Effector memory CD8-positive, alpha-beta T cell (primary cell): ENCODE measurements at regions not wholly inside any gene's neighbourhood (a gene's known extent, or its start where the extent isn't known, plus 50 kb on each side); places are given as distances from the start of the nearest gene placed in this dataset.
A peak's percentile ranks its signal among the peaks of the same experiment; 100 is the strongest.
"Not testable (repeated sequence)": the region's sequence is repeated elsewhere in the genome, so short reads cannot be mapped to it uniquely, and the experiment has no call there.

Source experiments
- ATAC-seq: fragments of 150-1000 bp; cut with Tn5 transposase; replicated peaks from 2 replicates; pipeline ENCODE4 v1.10.0; 2021; ENCODE audit warnings: mild to moderate bottlenecking, moderate library complexity
- DNase-seq, 3 experiments: peaks; one replicate each; pipeline ENCODE4 v3.0.0; 2021
- H3K27ac Mint-ChIP-seq, 2 donors: one replicate each; pipeline ENCODE4 v1.8.0; 2022; ENCODE audit warnings: mild to moderate bottlenecking in 2 of 2, mixed read lengths in 2 of 2, moderate library complexity in 2 of 2
- H3K27me3 Mint-ChIP-seq, 2 donors: one replicate each; pipeline ENCODE4 v1.8.0; 2022; ENCODE audit warnings: mixed read lengths in 2 of 2
- H3K36me3 Mint-ChIP-seq: one replicate; pipeline ENCODE4 v1.8.0; 2022; ENCODE audit warnings: mild to moderate bottlenecking, moderate library complexity, mixed read lengths; ENCODE audit not compliant: insufficient read depth
- H3K4me1 Mint-ChIP-seq, 2 donors: one replicate each; pipeline ENCODE4 v1.8.0; 2022; ENCODE audit warnings: low read depth in 2 of 2, mixed read lengths in 2 of 2
- H3K4me3 Mint-ChIP-seq, 2 donors: one replicate each; pipeline ENCODE4 v1.8.0; 2022; ENCODE audit warnings: mild to moderate bottlenecking in 2 of 2, mixed read lengths in 2 of 2, moderate library complexity in 2 of 2
- H3K9me3 Mint-ChIP-seq, 2 donors: one replicate each; pipeline ENCODE4 v1.8.0; 2022; ENCODE audit warnings: mixed read lengths in 2 of 2

DNA sequence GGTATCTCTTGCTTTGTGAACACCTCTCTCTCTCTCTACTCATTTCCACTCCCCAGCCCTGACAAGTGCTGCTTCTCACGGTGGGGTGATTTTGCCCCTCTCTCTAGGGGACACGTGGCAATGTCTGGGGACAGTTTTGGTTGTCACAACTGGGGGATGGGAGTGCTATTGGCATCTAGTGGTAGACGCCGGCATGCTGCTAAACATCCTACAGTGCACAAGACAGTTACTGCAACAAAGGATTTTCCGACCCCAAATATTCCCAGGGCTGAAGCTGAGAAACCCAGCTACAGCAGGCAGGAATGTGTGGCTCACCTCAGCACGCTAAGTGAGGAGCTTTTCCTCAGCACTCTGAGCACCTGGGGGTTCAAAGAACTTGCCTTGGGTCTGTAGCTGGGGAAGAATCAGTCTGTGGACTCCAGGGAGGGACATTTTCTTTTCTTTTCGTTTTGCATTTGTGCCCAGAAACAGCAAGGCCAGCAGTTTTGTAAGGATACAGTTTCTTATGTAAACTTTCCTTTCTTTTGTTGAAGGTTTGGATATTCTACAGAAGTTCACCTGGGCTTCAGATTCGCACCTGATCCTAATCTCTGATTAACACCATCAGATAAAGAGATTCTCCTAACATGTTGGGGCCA is 246.9 kb upstream of the ZFP64 start:
- Mint-ChIP-seq H3K9me3 (no peaks in the 10 kb centered on the region), H3K36me3 (no peaks in the 10 kb centered on the region), H3K4me3 (no peak overlapping the region), H3K4me1 (peaks cover 0 to 4% of the 10 kb centered on the region in 2 donors), H3K27me3 (no peaks in the 10 kb centered on the region), H3K27ac (no peak overlapping the region)
- ATAC-seq (no peak), DNase-seq (no peak)

DNA sequence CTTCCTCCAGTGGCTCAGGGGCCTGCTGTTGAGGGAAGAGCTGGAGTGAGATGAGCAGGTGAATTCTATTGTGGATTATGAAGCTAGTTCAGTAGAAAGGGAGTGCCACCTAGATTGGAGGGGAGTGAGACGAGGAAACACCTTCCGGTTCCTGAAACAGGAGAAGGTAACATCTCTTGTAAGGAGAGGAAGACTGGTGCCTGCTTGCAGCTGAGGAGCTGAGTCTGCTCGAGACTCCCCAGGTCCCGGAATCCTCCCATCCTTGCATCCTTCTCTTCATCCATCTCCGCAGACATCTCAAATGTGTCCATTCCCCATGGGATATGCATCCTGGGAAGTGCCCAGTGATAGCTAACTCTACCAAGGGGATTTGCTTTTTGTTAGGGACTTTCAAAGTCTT is 242.9 kb upstream of the ZFP64 start:
- no peak for ATAC-seq
- H3K36me3 Mint-ChIP-seq: no peaks in the 10 kb centered on the region
- H3K4me3 Mint-ChIP-seq: no peak overlapping the region
- no peak for DNase-seq
- H3K4me1 Mint-ChIP-seq: peaks cover 0 to 4% of the 10 kb centered on the region in 2 donors
- peaks cover 0 to 2% of the 10 kb centered on the region in 2 donors for H3K9me3 Mint-ChIP-seq
- no peak overlapping the region for H3K27ac Mint-ChIP-seq
- H3K27me3 Mint-ChIP-seq: no peaks in the 10 kb centered on the region

- ATAC-seq (no peak), DNase-seq (no peak)
- Mint-ChIP-seq H3K27ac (no peak overlapping the region), H3K27me3 (no peaks in the 10 kb centered on the region), H3K4me3 (no peak overlapping the region), H3K36me3 (no peaks in the 10 kb centered on the region), H3K4me1 (peaks cover 0 to 2% of the 10 kb centered on the region in 2 donors), H3K9me3 (peaks cover 0 to 2% of the 10 kb centered on the region in 2 donors)
These were observed 242.5 kb upstream of the ZFP64 start for GRCh38 chr20:52434041-52434425.

GRCh38 chr20:52433326-52434040 is 241.9 kb upstream of the ZFP64 start:
- Mint-ChIP-seq H3K4me3 (no peak overlapping the region), H3K9me3 (peaks cover 0 to 2% of the 10 kb centered on the region in 2 donors), H3K27ac (no peak overlapping the region), H3K36me3 (no peaks in the 10 kb centered on the region), H3K4me1 (no peaks in the 10 kb centered on the region), H3K27me3 (no peaks in the 10 kb centered on the region)
- ATAC-seq: no peak
- no peak for DNase-seq

DNA sequence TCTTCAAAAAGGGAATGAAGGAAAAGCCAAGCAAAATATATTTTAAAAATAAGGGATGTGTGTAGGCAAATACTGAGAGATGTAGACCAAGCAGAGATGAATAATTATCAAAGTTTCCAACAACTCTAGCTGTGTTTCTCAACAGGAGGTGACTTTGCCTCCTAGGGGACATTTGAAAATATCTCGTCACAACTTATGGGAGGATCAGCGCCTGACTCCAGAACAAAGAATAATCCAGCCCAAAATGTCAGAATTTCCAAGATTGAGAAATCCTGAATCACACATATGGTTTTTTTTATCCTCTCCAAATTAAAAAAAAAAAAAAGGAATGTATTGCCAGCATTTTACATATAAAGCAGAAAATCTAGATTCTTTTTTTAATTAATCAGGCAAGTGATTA is 241.2 kb upstream of the ZFP64 start:
- no peaks in the 10 kb centered on the region for H3K27me3 Mint-ChIP-seq
- peak overlapping the region in 1 of 2 donors; percentile 50 for H3K27ac Mint-ChIP-seq
- ATAC-seq (no peak), DNase-seq (no peak)
- H3K4me1 Mint-ChIP-seq: no peaks in the 10 kb centered on the region
- peaks cover 0 to 2% of the 10 kb centered on the region in 2 donors for H3K9me3 Mint-ChIP-seq
- no peak overlapping the region for H3K4me3 Mint-ChIP-seq
- H3K36me3 Mint-ChIP-seq: no peaks in the 10 kb centered on the region

GRCh38 chr20:52429029-52429428 is 237.4 kb upstream of the ZFP64 start:
- Mint-ChIP-seq H3K4me1 (peaks cover 0 to 2% of the 10 kb centered on the region in 2 donors), H3K9me3 (peaks cover 0 to 2% of the 10 kb centered on the region in 2 donors), H3K4me3 (no peak overlapping the region), H3K27ac (peak overlapping the region in 1 of 2 donors; percentile 38), H3K27me3 (no peaks in the 10 kb centered on the region), H3K36me3 (peaks cover 7% of the 10 kb centered on the region)
- ATAC-seq: no peak
- DNase-seq: no peak

DNA sequence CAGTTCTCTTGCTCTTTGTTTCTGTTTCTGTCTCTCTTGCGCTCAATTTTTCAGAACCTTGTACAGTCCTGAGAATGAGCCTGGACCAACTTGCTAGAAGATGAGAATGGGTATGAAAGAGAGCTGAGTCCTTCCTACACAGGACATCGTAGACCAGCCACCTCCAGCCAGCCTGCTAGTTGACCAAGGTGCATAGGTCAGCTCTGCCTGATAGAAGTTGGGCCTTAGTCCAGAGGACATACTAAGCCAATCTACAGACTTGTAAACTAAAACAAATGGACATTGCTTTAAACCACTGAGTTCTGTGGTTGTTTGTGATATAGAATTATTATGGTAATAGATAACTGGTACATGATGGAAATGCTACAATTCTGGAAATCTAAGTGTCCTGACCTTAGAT is 236.4 kb upstream of the ZFP64 start:
- Mint-ChIP-seq H3K4me3 (no peak overlapping the region), H3K4me1 (peaks cover 0 to 2% of the 10 kb centered on the region in 2 donors), H3K27ac (no peak overlapping the region), H3K27me3 (no peaks in the 10 kb centered on the region), H3K9me3 (peaks cover 0 to 2% of the 10 kb centered on the region in 2 donors), H3K36me3 (peaks cover 12% of the 10 kb centered on the region)
- DNase-seq (no peak), ATAC-seq (no peak)

- DNase-seq (no peak), ATAC-seq (no peak)
- Mint-ChIP-seq H3K27ac (peak overlapping the region in 1 of 2 donors; percentile 41), H3K4me1 (peaks cover 0 to 2% of the 10 kb centered on the region in 2 donors), H3K4me3 (no peak overlapping the region), H3K27me3 (no peaks in the 10 kb centered on the region), H3K36me3 (peaks cover 12% of the 10 kb centered on the region), H3K9me3 (peaks cover 0 to 1% of the 10 kb centered on the region in 2 donors)
These were observed 235.3 kb upstream of the ZFP64 start for GRCh38 chr20:52426856-52427255.

DNA sequence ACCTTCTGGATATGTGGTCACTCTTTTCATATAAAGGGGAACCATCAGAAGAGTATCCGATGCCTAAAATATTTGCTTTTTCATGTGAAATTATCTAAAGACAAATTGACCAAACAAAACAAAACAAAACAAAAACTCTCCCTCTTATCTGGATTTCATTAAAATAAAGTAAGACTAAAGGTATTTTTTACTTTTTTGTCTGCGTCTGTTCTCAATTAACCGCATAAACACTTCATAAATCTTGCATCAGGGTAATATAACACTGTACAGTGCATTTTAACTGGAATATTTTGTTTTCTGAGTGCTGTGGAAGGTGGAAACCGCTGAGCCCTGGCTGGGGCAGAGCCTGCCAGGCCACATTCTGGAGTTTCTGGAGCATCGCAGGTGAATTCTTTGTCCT is 234.1 kb upstream of the ZFP64 start:
- Mint-ChIP-seq H3K4me3 (no peak overlapping the region), H3K36me3 (peaks cover 12% of the 10 kb centered on the region), H3K9me3 (no peaks in the 10 kb centered on the region), H3K27me3 (no peaks in the 10 kb centered on the region), H3K4me1 (peaks cover 0 to 2% of the 10 kb centered on the region in 2 donors), H3K27ac (peak overlapping the region; percentile 41 to 56)
- DNase-seq (no peak), ATAC-seq (no peak)

GRCh38 chr20:52425253-52425652 is 233.7 kb upstream of the ZFP64 start:
- ATAC-seq: no peak

GRCh38 chr20:52424357-52424942 is 232.9 kb upstream of the ZFP64 start:
- peak overlapping the region in 1 of 2 donors; percentile 53 for H3K4me3 Mint-ChIP-seq
- peak overlapping the region; percentile 56 to 90 for H3K27ac Mint-ChIP-seq
- not testable (repeated sequence) for ATAC-seq, H3K4me1 Mint-ChIP-seq, DNase-seq, H3K9me3 Mint-ChIP-seq, H3K27me3 Mint-ChIP-seq
- peaks cover 12% of the 10 kb centered on the region for H3K36me3 Mint-ChIP-seq

More at GRCh38 chr20:52425253-52425652, 233.7 kb upstream of the ZFP64 start:
- Mint-ChIP-seq H3K27me3 (no peaks in the 10 kb centered on the region), H3K36me3 (peaks cover 12% of the 10 kb centered on the region), H3K9me3 (no peaks in the 10 kb centered on the region), H3K4me3 (no peak overlapping the region), H3K4me1 (peaks cover 0 to 2% of the 10 kb centered on the region in 2 donors), H3K27ac (peak overlapping the region; percentile 56 to 90)
- DNase-seq: no peak

DNA sequence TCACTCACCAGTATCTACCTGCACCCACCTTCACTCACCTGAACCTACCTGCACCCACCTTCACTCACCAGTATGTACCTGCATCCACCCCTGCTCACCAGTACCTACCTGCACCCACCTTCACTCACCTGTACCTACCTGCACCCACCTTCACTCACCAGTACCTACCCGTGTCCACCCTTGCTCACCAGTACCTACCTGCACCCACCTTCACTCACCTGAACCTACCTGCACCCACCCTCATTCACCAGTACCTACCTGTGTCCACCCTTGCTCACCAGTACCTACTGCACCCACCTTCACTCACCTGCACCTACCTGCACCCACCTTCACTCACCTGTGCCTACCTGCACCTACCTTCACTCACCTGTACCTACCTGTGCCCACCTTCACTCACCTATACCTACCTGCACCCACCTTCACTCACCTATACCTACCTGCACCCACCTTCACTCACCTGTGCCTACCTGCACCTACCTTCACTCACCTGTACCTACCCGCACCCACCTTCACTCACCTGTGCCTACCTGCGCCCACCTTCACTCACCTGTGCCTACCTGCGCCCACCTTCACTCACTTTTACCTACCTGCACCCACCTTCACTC is 232.1 kb upstream of the ZFP64 start:
- ATAC-seq, H3K4me1 Mint-ChIP-seq, DNase-seq, H3K9me3 Mint-ChIP-seq, H3K27me3 Mint-ChIP-seq: not testable (repeated sequence)
- Mint-ChIP-seq H3K4me3 (peak overlapping the region in 1 of 2 donors; percentile 43), H3K27ac (peak overlapping the region; percentile 56 to 90), H3K36me3 (peaks cover 12% of the 10 kb centered on the region)

DNA sequence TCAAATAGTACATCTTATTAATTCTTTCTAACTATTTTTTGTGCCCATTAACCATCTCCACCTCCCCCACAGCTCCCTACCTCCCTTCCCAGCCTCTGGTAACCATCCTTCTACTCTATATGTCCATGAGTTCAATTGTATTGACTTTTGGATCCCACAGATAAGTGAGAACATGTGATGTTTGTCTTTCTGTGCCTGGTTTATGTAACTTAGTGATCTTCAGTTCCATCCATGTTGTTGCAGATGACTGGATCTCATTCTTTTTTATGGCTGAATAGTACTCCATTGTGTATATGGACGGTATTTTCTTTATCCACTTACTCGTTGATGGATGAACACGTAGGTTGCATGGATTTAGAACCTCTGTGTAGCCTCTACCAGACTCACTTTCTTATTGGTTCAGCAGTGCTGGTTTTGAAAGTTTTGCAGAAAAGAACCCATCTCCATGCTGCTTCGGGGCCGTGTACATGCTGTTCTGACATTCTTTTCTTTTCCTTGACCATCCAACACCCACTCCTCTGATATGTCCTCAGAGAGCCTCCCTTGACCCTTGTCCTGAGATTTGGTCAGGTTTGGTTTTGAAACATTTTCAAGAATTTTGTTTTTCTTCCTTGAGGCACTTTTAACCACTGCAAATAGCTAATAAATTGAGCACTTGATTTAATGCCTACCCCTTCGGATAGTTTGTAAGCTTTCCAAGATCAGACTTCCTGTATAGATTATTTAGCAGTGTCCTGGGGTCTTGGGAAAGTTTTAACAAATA is 231.2 kb upstream of the ZFP64 start:
- H3K9me3 Mint-ChIP-seq: peaks cover 0 to 4% of the 10 kb centered on the region in 2 donors
- H3K27me3 Mint-ChIP-seq: no peaks in the 10 kb centered on the region
- H3K27ac Mint-ChIP-seq: peak overlapping the region; percentile 56 to 90
- peaks cover 12% of the 10 kb centered on the region for H3K36me3 Mint-ChIP-seq
- peaks cover 0 to 2% of the 10 kb centered on the region in 2 donors for H3K4me1 Mint-ChIP-seq
- DNase-seq (no peak), ATAC-seq (no peak)
- H3K4me3 Mint-ChIP-seq: peak overlapping the region in 1 of 2 donors; percentile 43
